Loucy (cell line): ENCODE measurements at regions not wholly inside any gene's neighbourhood (a gene's known extent, or its start where the extent isn't known, plus 50 kb on each side); places are given as distances from the start of the nearest gene placed in this dataset.

ENCODE experiments used
- CTCF ChIP-seq: fragments of 200-600 bp; sonication (generic); conservative IDR thresholded peaks from 2 replicates; pipeline ENCODE4 v1.5.1; 2014; ENCODE audit warnings: mild to moderate bottlenecking, antibody characterized with exemption, low read length
- EZH2phosphoT487 ChIP-seq: fragments of 200-600 bp; IDR thresholded peaks from 2 replicates; pipeline ENCODE4 v1.6.1; 2018; ENCODE audit warnings: antibody characterized with exemption, mild to moderate bottlenecking, moderate library complexity, borderline replicate concordance

DNA sequence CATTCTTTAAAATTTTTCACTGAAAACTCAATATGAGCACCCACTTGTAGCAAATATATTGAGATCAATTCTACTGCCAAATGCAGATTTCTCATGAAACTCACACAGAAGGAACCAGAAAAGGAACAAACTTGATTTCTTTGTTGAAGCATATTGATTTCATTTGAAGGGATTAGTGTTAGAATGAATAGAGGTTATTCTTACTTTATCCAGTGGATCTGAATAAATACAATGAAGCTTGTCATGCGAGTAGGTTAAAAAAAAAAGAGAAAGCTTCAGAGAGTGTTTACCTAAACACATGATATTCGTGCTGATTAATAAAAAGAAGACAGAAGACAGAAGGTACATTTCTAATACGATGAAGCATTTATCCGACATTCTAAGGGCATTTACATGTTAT is 226.7 kb upstream of the ZSWIM2 start:
- TF ChIP-seq CTCF (no peak), EZH2phosphoT487 (no peak)
